CD4-positive, alpha-beta T cell (primary cell): ENCODE measurements at regions not wholly inside any gene's neighbourhood (a gene's known extent, or its start where the extent isn't known, plus 50 kb on each side); places are given as distances from the start of the nearest gene placed in this dataset.

Experiments
- ATAC-seq: fragments of 200-7000 bp; cut with Tn5 transposase; one replicate; pipeline ENCODE4 v1.10.0; 2022; ENCODE audit warnings: mild to moderate bottlenecking; ENCODE audit not compliant: poor library complexity
- CTCF ChIA-PET: fragments of 350-600 bp; sonication (Branson Sonifier 250); formaldehyde crosslinking; loops from one replicate; lab custom pipeline; 2021; ENCODE audit warnings: antibody characterized with exemption, inconsistent platforms; lab: Charles Lee
- POLR2A ChIA-PET: fragments of 350-600 bp; sonication (Branson Sonifier 250); formaldehyde crosslinking; loops from one replicate; lab custom pipeline; 2021; ENCODE audit warnings: antibody characterized with exemption, inconsistent platforms; lab: Charles Lee
- DNase-seq, 14 experiments: peaks; one replicate each; pipeline ENCODE4 v3.0.0-alpha.2; 2013 to 2020; ENCODE audit warnings: mixed read lengths in 2 of 14
- H3K27ac ChIP-seq, 2 donors: one replicate each; pipeline versions ENCODE4 v1.5.1 to v1.7.0; 2013; ENCODE audit warnings: low read length in 2 of 2, low read depth in 1 of 2, mild to moderate bottlenecking in 1 of 2
- H3K27me3 ChIP-seq, 2 experiments: 1 replicate in 1 of 2; 2 replicates in 1 of 2; pipeline versions ENCODE4 v1.6.1 to v1.7.0; 2013; ENCODE audit warnings: low read length in 2 of 2, control low read depth in 1 of 2, mild to moderate bottlenecking in 1 of 2, moderate library complexity in 1 of 2; ENCODE audit not compliant: insufficient read depth in 2 of 2, control insufficient read depth in 1 of 2
- H3K36me3 ChIP-seq: one replicate; pipeline ENCODE4 v1.6.1; 2013; ENCODE audit warnings: low read length, control low read depth; ENCODE audit not compliant: insufficient read depth
- H3K4me1 ChIP-seq: one replicate; pipeline ENCODE4 v1.6.1; 2013; ENCODE audit warnings: low read length, control low read depth; ENCODE audit not compliant: insufficient read depth
- H3K4me3 ChIP-seq: one replicate; pipeline ENCODE4 v1.5.1; 2013; ENCODE audit warnings: mild to moderate bottlenecking, low read length, moderate library complexity
- H3K9me3 ChIP-seq, 2 experiments: 1 replicate in 1 of 2; 2 replicates in 1 of 2; pipeline versions ENCODE4 v1.6.1 to v1.7.0; 2013; ENCODE audit warnings: low read length in 2 of 2, mild to moderate bottlenecking in 2 of 2, control low read depth in 1 of 2, moderate library complexity in 1 of 2; ENCODE audit not compliant: control insufficient read depth in 1 of 2, insufficient read depth in 1 of 2
- H3K27ac Mint-ChIP-seq: one replicate; pipeline ENCODE4 v1.8.0; 2020; ENCODE audit warnings: mixed read lengths
- H3K27me3 Mint-ChIP-seq: one replicate; pipeline ENCODE4 v1.8.0; 2021; ENCODE audit warnings: mixed read lengths
- H3K36me3 Mint-ChIP-seq: one replicate; pipeline ENCODE4 v1.8.0; 2021; ENCODE audit warnings: low read depth, mixed read lengths
- H3K4me1 Mint-ChIP-seq: one replicate; pipeline ENCODE4 v1.8.0; 2021; ENCODE audit warnings: low read depth, mixed read lengths
- H3K4me3 Mint-ChIP-seq: one replicate; pipeline ENCODE4 v1.8.0; 2020; ENCODE audit warnings: mild to moderate bottlenecking, mixed read lengths
- H3K9me3 Mint-ChIP-seq: one replicate; pipeline ENCODE4 v1.8.0; 2020; ENCODE audit warnings: mixed read lengths
- intact Hi-C, 2 experiments: fragments of 100-400 bp; cut with DNase I in 1 of 2; cut with micrococcal nuclease in 1 of 2; formaldehyde crosslinking; loops; one replicate each; pipeline versions ENCODE4 v1.15.1 to v1.9.0; 2023 to 2025; cut with DNase I, micrococcal nuclease
- TF ChIP-seq, protein P1 (sequence below): fragments of 200-600 bp; IDR thresholded peaks from one replicate; pipeline ENCODE4 v1.8.0; 2022; ENCODE audit warnings: antibody characterized with exemption, mild to moderate bottlenecking

DNA sequence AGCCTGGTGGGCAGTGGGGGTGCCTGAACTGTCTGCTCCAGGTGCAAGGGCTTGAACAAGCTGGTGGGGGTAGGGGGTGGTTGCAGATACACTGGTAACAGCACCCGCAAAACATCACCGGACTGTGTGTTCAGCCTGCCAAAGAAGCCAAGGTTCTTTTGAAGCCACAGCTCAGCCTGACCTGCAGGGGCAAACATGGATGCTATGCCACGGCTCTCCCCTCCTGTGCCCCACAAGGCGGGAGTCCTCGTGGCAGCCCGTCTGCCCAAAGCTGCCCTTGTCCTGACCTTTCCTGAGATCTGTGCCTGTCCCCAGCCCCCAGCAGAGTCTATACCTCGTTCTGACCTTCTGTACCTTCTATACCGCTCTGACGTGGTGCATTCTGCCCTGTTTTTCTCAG, 285.7 kb downstream of the GLRX3 start:
- Mint-ChIP-seq H3K36me3 (no peaks in the 10 kb centered on the region), H3K27me3 (peaks cover 10% of the 10 kb centered on the region), H3K4me3 (no peak overlapping the region), H3K9me3 (no peaks in the 10 kb centered on the region), H3K27ac (no peak overlapping the region), H3K4me1 (no peaks in the 10 kb centered on the region)
- ChIA-PET CTCF (no interaction called here), POLR2A (no interaction called here)
- no peaks in the 10 kb centered on the region for H3K36me3 ChIP-seq
- DNase-seq (no peak), ATAC-seq (no peak)
- H3K27ac ChIP-seq: no peak overlapping the region
- no peaks in the 10 kb centered on the region for H3K4me1 ChIP-seq
- TF ChIP-seq, protein P1, sequence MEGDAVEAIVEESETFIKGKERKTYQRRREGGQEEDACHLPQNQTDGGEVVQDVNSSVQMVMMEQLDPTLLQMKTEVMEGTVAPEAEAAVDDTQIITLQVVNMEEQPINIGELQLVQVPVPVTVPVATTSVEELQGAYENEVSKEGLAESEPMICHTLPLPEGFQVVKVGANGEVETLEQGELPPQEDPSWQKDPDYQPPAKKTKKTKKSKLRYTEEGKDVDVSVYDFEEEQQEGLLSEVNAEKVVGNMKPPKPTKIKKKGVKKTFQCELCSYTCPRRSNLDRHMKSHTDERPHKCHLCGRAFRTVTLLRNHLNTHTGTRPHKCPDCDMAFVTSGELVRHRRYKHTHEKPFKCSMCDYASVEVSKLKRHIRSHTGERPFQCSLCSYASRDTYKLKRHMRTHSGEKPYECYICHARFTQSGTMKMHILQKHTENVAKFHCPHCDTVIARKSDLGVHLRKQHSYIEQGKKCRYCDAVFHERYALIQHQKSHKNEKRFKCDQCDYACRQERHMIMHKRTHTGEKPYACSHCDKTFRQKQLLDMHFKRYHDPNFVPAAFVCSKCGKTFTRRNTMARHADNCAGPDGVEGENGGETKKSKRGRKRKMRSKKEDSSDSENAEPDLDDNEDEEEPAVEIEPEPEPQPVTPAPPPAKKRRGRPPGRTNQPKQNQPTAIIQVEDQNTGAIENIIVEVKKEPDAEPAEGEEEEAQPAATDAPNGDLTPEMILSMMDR: no peak
- H3K27me3 ChIP-seq: peaks cover 3 to 4% of the 10 kb centered on the region in 2 experiments
- intact Hi-C loops: no loop called here
- H3K9me3 ChIP-seq: peaks cover 0 to 22% of the 10 kb centered on the region in 2 experiments
- H3K4me3 ChIP-seq: no peak overlapping the region

DNA sequence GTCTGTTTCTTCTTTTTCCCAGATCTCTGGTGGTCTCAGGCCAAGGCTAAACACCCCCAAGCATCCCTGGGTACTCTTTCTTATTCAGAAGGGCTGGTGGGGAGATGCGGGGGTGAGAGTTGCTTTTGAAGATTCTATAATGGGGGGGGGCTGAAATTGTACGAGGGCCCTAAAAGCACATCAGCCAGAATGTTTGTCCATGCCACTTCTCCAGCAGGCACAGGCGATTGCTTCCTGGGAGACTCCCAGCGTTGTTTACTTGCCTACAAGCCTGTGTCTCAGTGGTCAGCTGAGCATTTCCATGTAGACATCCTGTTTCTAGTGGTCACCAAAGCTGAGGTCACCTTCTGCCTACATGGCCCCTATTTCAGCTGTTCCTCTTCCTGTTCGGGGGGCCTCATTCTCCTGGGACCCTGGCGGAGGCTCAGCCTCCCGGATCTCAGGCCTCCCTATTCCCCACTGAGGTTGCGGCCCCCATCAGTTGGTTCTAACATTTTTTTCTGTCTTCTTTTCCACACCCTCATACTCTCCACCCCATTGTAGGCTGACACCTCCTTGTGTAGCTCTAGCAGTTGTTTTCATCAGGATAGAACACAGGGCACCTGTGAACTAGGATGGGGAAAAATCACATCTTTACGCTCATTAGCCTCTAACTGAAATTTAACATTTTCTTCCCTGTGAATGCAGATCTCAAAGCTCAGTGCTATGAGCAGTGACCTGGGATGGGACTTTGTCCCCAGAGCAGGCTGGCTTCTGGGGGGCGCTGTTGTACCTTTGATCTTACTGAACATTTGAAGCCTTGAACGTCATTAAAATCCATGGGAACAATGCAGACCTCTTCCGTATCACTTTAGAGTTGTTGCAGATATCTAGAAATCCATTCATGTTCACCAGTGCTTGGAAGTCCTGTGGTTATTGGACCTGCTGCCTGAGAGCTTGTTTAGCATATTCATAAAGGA, 286.5 kb downstream of the GLRX3 start:
- H3K27ac Mint-ChIP-seq: no peak overlapping the region
- Histone ChIP-seq H3K4me3 (no peak overlapping the region), H3K4me1 (no peaks in the 10 kb centered on the region), H3K27ac (no peak overlapping the region), H3K36me3 (no peaks in the 10 kb centered on the region), H3K9me3 (peaks cover 0 to 26% of the 10 kb centered on the region in 2 experiments), H3K27me3 (peaks cover 3 to 4% of the 10 kb centered on the region in 2 experiments)
- intact Hi-C loops: no loop called here
- ChIA-PET CTCF (no interaction called here), POLR2A (no interaction called here)
- H3K36me3 Mint-ChIP-seq: no peaks in the 10 kb centered on the region
- H3K9me3 Mint-ChIP-seq: no peaks in the 10 kb centered on the region
- ATAC-seq (no peak), DNase-seq (no peak)
- no peaks in the 10 kb centered on the region for H3K4me1 Mint-ChIP-seq
- H3K27me3 Mint-ChIP-seq: peaks cover 4% of the 10 kb centered on the region
- H3K4me3 Mint-ChIP-seq: no peak overlapping the region
- TF ChIP-seq, protein P1: no peak

DNA sequence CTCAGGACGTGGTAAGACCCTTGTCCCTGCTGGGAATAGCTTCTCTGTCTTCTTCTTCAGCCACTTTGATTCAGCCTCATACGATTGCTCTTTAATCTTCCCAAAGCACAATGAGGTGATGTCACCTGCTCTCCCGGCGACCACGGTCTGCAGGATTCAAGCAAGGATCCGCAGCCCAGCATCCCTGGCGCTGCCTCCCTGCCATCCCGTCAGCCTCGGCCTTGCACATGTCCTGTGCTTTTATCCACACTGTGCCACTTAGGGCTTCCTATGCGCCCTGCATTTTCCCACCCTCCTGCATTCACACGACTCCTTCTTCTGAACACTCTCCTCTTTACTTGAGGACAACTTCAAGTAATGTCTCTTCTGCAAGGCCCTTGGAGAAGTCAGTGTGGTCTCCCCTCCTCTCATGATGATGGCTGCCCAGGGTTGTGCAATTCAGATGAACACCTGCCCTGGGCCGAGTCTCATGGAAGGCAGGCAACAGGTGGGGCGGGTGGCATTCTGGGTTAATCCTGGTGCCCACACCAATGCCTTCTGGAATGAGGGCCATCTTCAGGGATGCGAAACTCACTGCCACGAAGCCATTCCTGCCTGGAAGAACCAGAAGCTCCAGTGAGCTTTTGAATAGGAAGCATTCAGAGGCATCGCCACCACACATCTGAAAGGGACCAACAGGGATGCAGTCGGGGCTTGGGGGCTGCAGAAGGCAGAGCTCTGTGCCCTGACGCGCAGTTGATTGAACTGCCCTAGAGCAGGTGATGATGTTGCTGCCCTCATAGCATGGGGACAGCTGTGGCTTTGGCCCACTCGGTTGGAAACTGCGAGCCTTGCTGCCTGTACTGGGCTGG, 287.5 kb downstream of the GLRX3 start:
- no peaks in the 10 kb centered on the region for H3K36me3 Mint-ChIP-seq
- TF ChIP-seq, protein P1: no peak
- POLR2A ChIA-PET: no interaction called here
- H3K27me3 ChIP-seq: peaks cover 3 to 4% of the 10 kb centered on the region in 2 experiments
- no peak overlapping the region for H3K4me3 ChIP-seq
- H3K27ac ChIP-seq: no peak overlapping the region
- H3K9me3 Mint-ChIP-seq: no peaks in the 10 kb centered on the region
- no peak overlapping the region for H3K27ac Mint-ChIP-seq
- H3K4me3 Mint-ChIP-seq: no peak overlapping the region
- peaks cover 0 to 26% of the 10 kb centered on the region in 2 experiments for H3K9me3 ChIP-seq
- no peaks in the 10 kb centered on the region for H3K4me1 Mint-ChIP-seq
- ATAC-seq: no peak
- no peaks in the 10 kb centered on the region for H3K4me1 ChIP-seq
- no peaks in the 10 kb centered on the region for H3K36me3 ChIP-seq
- no peak for DNase-seq
- CTCF ChIA-PET: no interaction called here
- intact Hi-C loops: no loop called here
- H3K27me3 Mint-ChIP-seq: peaks cover 4% of the 10 kb centered on the region
